H9 (cell line): ENCODE measurements at regions not wholly inside any gene's neighbourhood (a gene's known extent, or its start where the extent isn't known, plus 50 kb on each side); places are given as distances from the start of the nearest gene placed in this dataset.

Experiments used
- DNase-seq: peaks from one replicate; pipeline ENCODE4 v3.0.0-alpha.2; 2017
- H2AFZ ChIP-seq: one replicate; pipeline ENCODE4 v1.6.1; 2013; ENCODE audit warnings: mild to moderate bottlenecking, low read length, control low read depth, moderate library complexity
- H2AK5ac ChIP-seq: 2 replicates; pipeline ENCODE4 v1.6.1; 2013; ENCODE audit warnings: low read length, control low read depth, mixed read lengths; ENCODE audit not compliant: insufficient read length
- H2BK120ac ChIP-seq: one replicate; pipeline ENCODE4 v1.6.1; 2013; ENCODE audit warnings: low read depth, mild to moderate bottlenecking, low read length, control low read depth, inconsistent platforms; ENCODE audit not compliant: poor library complexity, severe bottlenecking
- H2BK12ac ChIP-seq: 2 replicates; pipeline ENCODE4 v1.6.1; 2013; ENCODE audit warnings: low read length, control low read depth, mixed read lengths, low read depth; ENCODE audit not compliant: insufficient read length
- H2BK15ac ChIP-seq: 2 replicates; pipeline ENCODE4 v1.6.1; 2013; ENCODE audit warnings: low read depth, low read length, control low read depth
- H2BK20ac ChIP-seq: one replicate; pipeline ENCODE4 v1.6.1; 2013; ENCODE audit warnings: low read depth, mild to moderate bottlenecking, low read length, control low read depth, inconsistent platforms; ENCODE audit not compliant: poor library complexity, severe bottlenecking
- H2BK5ac ChIP-seq: 2 replicates; pipeline ENCODE4 v1.6.1; 2013; ENCODE audit warnings: low read length, control low read depth, mixed read lengths; ENCODE audit not compliant: insufficient read length
- H3K14ac ChIP-seq: 2 replicates; pipeline ENCODE4 v1.6.1; 2013; ENCODE audit warnings: low read length, control low read depth; ENCODE audit not compliant: insufficient read depth
- H3K18ac ChIP-seq: 2 replicates; pipeline ENCODE4 v1.6.1; 2013; ENCODE audit warnings: low read depth, mild to moderate bottlenecking, mixed read lengths, low read length, control low read depth; ENCODE audit not compliant: insufficient read length
- H3K23ac ChIP-seq: 2 replicates; pipeline ENCODE4 v1.6.1; 2013; ENCODE audit warnings: low read length, control low read depth, mixed read lengths, low read depth; ENCODE audit not compliant: insufficient read length
- H3K23me2 ChIP-seq: 2 replicates; pipeline ENCODE4 v1.6.1; 2013; ENCODE audit warnings: low read depth, mild to moderate bottlenecking, mixed read lengths, low read length, control low read depth; ENCODE audit not compliant: insufficient read length, poor library complexity, severe bottlenecking
- H3K27ac ChIP-seq: 2 replicates; pipeline ENCODE4 v1.5.1; 2013; ENCODE audit warnings: low read length, control low read depth, mixed read lengths, low read depth; ENCODE audit not compliant: insufficient read length
- H3K27me3 ChIP-seq: 2 replicates; pipeline ENCODE4 v1.6.1; 2013; ENCODE audit warnings: low read length, control low read depth, inconsistent platforms; ENCODE audit not compliant: insufficient read depth
- H3K4ac ChIP-seq: 2 replicates; pipeline ENCODE4 v1.6.1; 2013; ENCODE audit warnings: low read depth, mild to moderate bottlenecking, control low read depth, inconsistent platforms, low read length, moderate library complexity
- H3K4me1 ChIP-seq: 2 replicates; pipeline ENCODE4 v1.6.1; 2013; ENCODE audit warnings: low read length, control low read depth, inconsistent platforms; ENCODE audit not compliant: insufficient read depth
- H3K4me2 ChIP-seq: 2 replicates; pipeline ENCODE4 v1.6.1; 2013; ENCODE audit warnings: low read length, control low read depth, mixed read lengths; ENCODE audit not compliant: insufficient read length, insufficient read depth
- H3K56ac ChIP-seq: 2 replicates; pipeline ENCODE4 v1.6.1; 2013; ENCODE audit warnings: low read depth, mild to moderate bottlenecking, mixed read lengths, low read length, control low read depth; ENCODE audit not compliant: insufficient read length
- H3K79me1 ChIP-seq: 2 replicates; pipeline ENCODE4 v1.6.1; 2013; ENCODE audit warnings: low read depth, mild to moderate bottlenecking, moderate library complexity, low read length, control low read depth, inconsistent platforms; ENCODE audit not compliant: insufficient read depth, poor library complexity, severe bottlenecking
- H3K79me2 ChIP-seq: 2 replicates; pipeline ENCODE4 v1.6.1; 2013; ENCODE audit warnings: low read length, control low read depth, inconsistent platforms; ENCODE audit not compliant: insufficient read depth
- H3K9ac ChIP-seq: 2 replicates; pipeline ENCODE4 v1.6.1; 2013; ENCODE audit warnings: low read length, control low read depth, mixed read lengths; ENCODE audit not compliant: insufficient read length; ENCODE audit errors: extremely low read depth
- H3K9me3 ChIP-seq: one replicate; pipeline ENCODE4 v1.6.1; 2013; ENCODE audit warnings: low read depth, low read length, inconsistent platforms; ENCODE audit not compliant: control insufficient read depth
- H3T11ph ChIP-seq: one replicate; pipeline ENCODE4 v1.6.1; 2013; ENCODE audit warnings: mild to moderate bottlenecking, low read length, control low read depth, inconsistent platforms
- H4K20me1 ChIP-seq: one replicate; pipeline ENCODE4 v1.6.1; 2013; ENCODE audit not compliant: control insufficient read depth, insufficient read length, insufficient read depth
- H4K5ac ChIP-seq: 2 replicates; pipeline ENCODE4 v1.6.1; 2013; ENCODE audit warnings: low read depth, mild to moderate bottlenecking, mixed read lengths, low read length, control low read depth; ENCODE audit not compliant: insufficient read length
- H4K8ac ChIP-seq: replicated peaks from 2 replicates; pipeline ENCODE4 v1.6.1; 2013; ENCODE audit warnings: low read length, control low read depth, mixed read lengths, low read depth; ENCODE audit not compliant: insufficient read length
- H4K91ac ChIP-seq: 2 replicates; pipeline ENCODE4 v1.6.1; 2013; ENCODE audit warnings: low read depth, mild to moderate bottlenecking, moderate library complexity, mixed read lengths, low read length, control low read depth; ENCODE audit not compliant: insufficient read length
- H3K27ac Mint-ChIP-seq, 3 experiments: 2 replicates in 2 of 3; 3 replicates in 1 of 3; pipeline ENCODE4 v1.8.0; 2020 to 2021; ENCODE audit warnings: mixed read lengths in 3 of 3, mild to moderate bottlenecking in 1 of 3, moderate library complexity in 1 of 3
- H3K27me3 Mint-ChIP-seq: 2 replicates; pipeline ENCODE4 v1.8.0; 2021; ENCODE audit warnings: low read depth, mild to moderate bottlenecking, moderate library complexity, mixed read lengths
- H3K36me3 Mint-ChIP-seq, 3 experiments: 2 replicates in 2 of 3; 3 replicates in 1 of 3; pipeline ENCODE4 v1.8.0; 2020 to 2021; ENCODE audit warnings: low read depth in 3 of 3, mixed read lengths in 3 of 3; ENCODE audit not compliant: insufficient read depth in 1 of 3
- H3K4me1 Mint-ChIP-seq, 2 experiments: 2 replicates each; pipeline ENCODE4 v1.8.0; 2020; ENCODE audit warnings: mixed read lengths in 2 of 2
- H3K4me3 Mint-ChIP-seq, 2 experiments: 2 replicates in 1 of 2; 3 replicates in 1 of 2; pipeline ENCODE4 v1.8.0; 2020 to 2021; ENCODE audit warnings: mild to moderate bottlenecking in 2 of 2, mixed read lengths in 2 of 2, moderate library complexity in 1 of 2
- H3K9me3 Mint-ChIP-seq, 2 experiments: 2 replicates in 1 of 2; 3 replicates in 1 of 2; pipeline ENCODE4 v1.8.0; 2020; ENCODE audit warnings: mild to moderate bottlenecking in 2 of 2, mixed read lengths in 2 of 2, moderate library complexity in 1 of 2
- WGBS: extraction: QIAGEN DNeasy Blood & Tissue Kit; methylation state at CpG from one replicate; pipeline ENCODE4 v1.1.7; 2013; ENCODE audit warnings: missing lambda C conversion rate, low lambda C conversion rate, mixed read lengths; ENCODE audit not compliant: insufficient read length; ENCODE audit errors: extremely low coverage; 5-methylcytosine and 5-hydroxymethylcytosine counted together
- TF ChIP-seq, protein P1 (sequence below): fragments of 200-600 bp; sonication (generic); conservative IDR thresholded peaks from 3 replicates; pipeline ENCODE4 v1.8.0; 2021; ENCODE audit warnings: antibody characterized with exemption, mild to moderate bottlenecking

DNA sequence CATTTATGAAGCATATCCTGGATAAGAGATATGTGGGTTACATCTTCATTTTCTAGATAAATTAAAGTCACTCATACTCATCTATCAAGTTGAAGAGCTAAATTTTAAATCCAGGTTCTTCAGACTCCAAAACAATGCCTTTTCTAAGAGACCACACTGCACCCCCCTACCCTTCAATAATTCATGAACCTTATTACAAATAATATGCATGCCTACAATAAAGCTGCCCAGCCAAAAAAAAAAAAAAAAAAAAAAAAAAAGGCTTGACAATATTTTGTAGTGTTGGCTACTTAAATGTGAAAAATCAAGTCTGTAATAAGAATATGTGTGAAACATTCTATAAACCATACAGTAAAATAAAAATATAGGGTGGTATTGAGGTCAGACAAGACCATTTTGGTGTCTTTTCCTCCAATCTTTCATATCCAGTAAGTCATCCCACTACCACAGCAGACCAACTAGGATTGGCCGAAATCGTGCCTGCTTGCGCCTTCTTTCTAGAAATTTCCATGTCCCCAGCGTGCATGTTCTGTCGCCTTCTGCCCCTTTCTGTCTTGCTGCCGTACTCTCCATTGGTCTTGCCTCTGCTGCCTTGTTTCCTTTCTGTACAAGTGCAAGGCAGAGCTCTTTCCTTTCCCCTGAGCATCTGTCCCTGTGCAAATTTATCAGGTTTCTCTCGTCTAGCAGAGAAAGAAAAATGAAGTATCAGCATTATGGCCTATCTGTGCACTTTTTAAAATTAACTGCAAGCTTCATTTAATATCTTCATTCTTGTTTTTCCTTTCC lies 92.6 kb upstream of the NDUFV2 start:
- no peaks in the 10 kb centered on the region for H3K9me3 ChIP-seq
- Mint-ChIP-seq H3K4me3 (no peak overlapping the region), H3K27me3 (peaks cover 2% of the 10 kb centered on the region; the same call in 1 of the 2 replicates), H3K36me3 (no peaks in the 10 kb centered on the region), H3K4me1 (peaks cover 0 to 2% of the 10 kb centered on the region in 2 experiments; a peak in 1 of 4 replicates), H3K9me3 (no peaks in the 10 kb centered on the region), H3K27ac (no peak overlapping the region)
- no peaks in the 10 kb centered on the region for H3K4me1 ChIP-seq
- no peak overlapping the region for H2BK15ac ChIP-seq
- no peak overlapping the region for H4K91ac ChIP-seq
- H3K27me3 ChIP-seq: no peaks in the 10 kb centered on the region
- no peaks in the 10 kb centered on the region for H3K23me2 ChIP-seq
- H3K14ac ChIP-seq: no peak overlapping the region
- no peak overlapping the region for H2BK20ac ChIP-seq
- no peaks in the 10 kb centered on the region for H3K79me1 ChIP-seq
- H3K79me2 ChIP-seq: no peaks in the 10 kb centered on the region
- no peak overlapping the region for H3T11ph ChIP-seq
- no peak overlapping the region for H4K8ac ChIP-seq
- H2BK12ac ChIP-seq: no peak overlapping the region
- H3K23ac ChIP-seq: no peak overlapping the region
- no peaks in the 10 kb centered on the region for H4K20me1 ChIP-seq
- no peak for DNase-seq
- no peak overlapping the region for H2BK5ac ChIP-seq
- TF ChIP-seq, protein P1, sequence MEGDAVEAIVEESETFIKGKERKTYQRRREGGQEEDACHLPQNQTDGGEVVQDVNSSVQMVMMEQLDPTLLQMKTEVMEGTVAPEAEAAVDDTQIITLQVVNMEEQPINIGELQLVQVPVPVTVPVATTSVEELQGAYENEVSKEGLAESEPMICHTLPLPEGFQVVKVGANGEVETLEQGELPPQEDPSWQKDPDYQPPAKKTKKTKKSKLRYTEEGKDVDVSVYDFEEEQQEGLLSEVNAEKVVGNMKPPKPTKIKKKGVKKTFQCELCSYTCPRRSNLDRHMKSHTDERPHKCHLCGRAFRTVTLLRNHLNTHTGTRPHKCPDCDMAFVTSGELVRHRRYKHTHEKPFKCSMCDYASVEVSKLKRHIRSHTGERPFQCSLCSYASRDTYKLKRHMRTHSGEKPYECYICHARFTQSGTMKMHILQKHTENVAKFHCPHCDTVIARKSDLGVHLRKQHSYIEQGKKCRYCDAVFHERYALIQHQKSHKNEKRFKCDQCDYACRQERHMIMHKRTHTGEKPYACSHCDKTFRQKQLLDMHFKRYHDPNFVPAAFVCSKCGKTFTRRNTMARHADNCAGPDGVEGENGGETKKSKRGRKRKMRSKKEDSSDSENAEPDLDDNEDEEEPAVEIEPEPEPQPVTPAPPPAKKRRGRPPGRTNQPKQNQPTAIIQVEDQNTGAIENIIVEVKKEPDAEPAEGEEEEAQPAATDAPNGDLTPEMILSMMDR: no peak
- H3K56ac ChIP-seq: no peak overlapping the region
- H2BK120ac ChIP-seq: no peak overlapping the region
- no peak overlapping the region for H3K9ac ChIP-seq
- H2AK5ac ChIP-seq: no peak overlapping the region
- no peak overlapping the region for H3K27ac ChIP-seq
- no peak overlapping the region for H2AFZ ChIP-seq
- H4K5ac ChIP-seq: no peak overlapping the region
- WGBS: no CpG with 5 or more reads among the region's 7 CpGs
- H3K18ac ChIP-seq: no peak overlapping the region
- H3K4me2 ChIP-seq: no peak overlapping the region
- no peak overlapping the region for H3K4ac ChIP-seq
